Pancreas (tissue), 10 donors: ENCODE measurements at regions not wholly inside any gene's neighbourhood (a gene's known extent, or its start where the extent isn't known, plus 50 kb on each side); places are given as distances from the start of the nearest gene placed in this dataset.
"Not testable (repeated sequence)": the region's sequence is repeated elsewhere in the genome, so short reads cannot be mapped to it uniquely, and the experiment has no call there.

ENCODE experiments used
- ATAC-seq, 4 donors: fragments of 200-7000 bp; cut with Tn5 transposase; one replicate each; pipeline versions ENCODE4 v1.8.0 to v1.9.1; 2020; ENCODE audit warnings: mild to moderate bottlenecking in 4 of 4, moderate library complexity in 4 of 4
- DNase-seq, 6 donors: peaks; one replicate each; pipeline ENCODE4 v3.0.0-alpha.2; 2020
- FAIRE-seq: peaks from 2 replicates; lab custom pipeline; 2012; peaks lifted over from hg19 to GRCh38; lab: Jason Lieb, UNC
- H3K27ac ChIP-seq, 4 donors: fragments of 200-600 bp; sonication (generic); 1 replicate in 3 of 4; 2 replicates in 1 of 4; pipeline versions ENCODE4 v1.5.0 to v1.8.0; 2020
- H3K27me3 ChIP-seq, 4 donors: fragments of 200-600 bp; one replicate each; pipeline ENCODE4 v1.8.0; 2021
- H3K36me3 ChIP-seq, 3 donors: fragments of 200-600 bp; sonication (generic) in 1 of 3; one replicate each; pipeline versions ENCODE4 v1.5.0 to v1.8.0; 2020 to 2021
- H3K4me1 ChIP-seq, 3 donors: fragments of 200-600 bp; one replicate each; pipeline ENCODE4 v1.8.0; 2021
- H3K4me3 ChIP-seq, 4 donors: fragments of 200-600 bp; sonication (generic) in 2 of 4; one replicate each; pipeline versions ENCODE4 v1.5.0 to v1.8.0; 2020 to 2021
- H3K9me3 ChIP-seq, 4 donors: fragments of 200-600 bp; one replicate each; pipeline ENCODE4 v1.8.0; 2021
- CTCF ChIP-seq, 4 donors: fragments of 200-600 bp; sonication (generic) in 3 of 4; IDR thresholded peaks; one replicate each; pipeline versions ENCODE4 v1.5.0 to v1.8.0; 2021; ENCODE audit warnings: antibody characterized with exemption in 4 of 4
- WGBS, 2 donors: extraction: QIAGEN DNeasy Blood & Tissue Kit; methylation state at CpG; one replicate each; pipeline ENCODE4 v1.1.7; 2013; 5-methylcytosine and 5-hydroxymethylcytosine counted together
- intact Hi-C, 3 donors: fragments of 100-400 bp; cut with DNase I; formaldehyde crosslinking; loops; one replicate each; pipeline versions ENCODE4 v1.11.1 to v1.14.2; 2022
- donor health status: healthy with polysubstance abuse.
- donor health status: DM: no; HTN: no; CAD: no; lungs with moderate emphysema.
- donor health status: DM: no; HTN: no; CAD: no.
- donor health status: control.
- donor health status: control.
- donor health status: Bipolar disorder and iron deficiency.
- donor health status: DM: yes; HTN: yes; CAD: no.
- donor health status: DM: no; HTN: no; CAD: no.
- donor health status: DM: no; HTN: no; CAD: no.
- donor health status: DM: yes; HTN: yes; CAD: no.

- WGBS, 2 donors = 5 to 7% methylated on average over 8 to 9 of the region's 9 CpGs
- H3K36me3 ChIP-seq, H3K9me3 ChIP-seq, H3K4me1 ChIP-seq, intact Hi-C loops, H3K27ac ChIP-seq, H3K27me3 ChIP-seq, H3K4me3 ChIP-seq: not testable (repeated sequence)
- TF ChIP-seq CTCF (IDR thresholded peaks at IDR 0.05) = peak; percentile 34 to 49 (median 37)
- DNase-seq = peak; percentile 65 to 84 (median 71)
- peak; percentile 64 for FAIRE-seq
- peak; percentile 98 to 99 (median 98) for ATAC-seq
Observed at GRCh38 chr5:62223312-62223670, 82.7 kb upstream of the KIF2A start.

GRCh38 chr5:62224987-62225601, 80.9 kb upstream of the KIF2A start:
- FAIRE-seq, intact Hi-C loops, H3K4me1 ChIP-seq, H3K36me3 ChIP-seq, H3K27me3 ChIP-seq, H3K9me3 ChIP-seq, DNase-seq, H3K4me3 ChIP-seq, H3K27ac ChIP-seq: not testable (repeated sequence)
- 46 to 59% methylated on average over 7 of the region's 7 CpGs for WGBS, 2 donors
- TF ChIP-seq CTCF (IDR thresholded peaks at IDR 0.05) = peak in 3 of 4 donors; percentile 24 to 47 (median 47)
- ATAC-seq = peak in 3 of 4 donors; percentile 39 to 47 (median 42)

- FAIRE-seq, H3K4me1 ChIP-seq, H3K27me3 ChIP-seq, intact Hi-C loops, H3K36me3 ChIP-seq, H3K27ac ChIP-seq, H3K4me3 ChIP-seq, H3K9me3 ChIP-seq, DNase-seq: not testable (repeated sequence)
- 60 to 67% methylated on average over 3 of the region's 3 CpGs for WGBS, 2 donors
- ATAC-seq = peak in 1 of 4 donors; percentile 23
Observed at GRCh38 chr5:62230876-62231388, 75.1 kb upstream of the KIF2A start.

GRCh38 chr5:62231576-62231975, 74.4 kb upstream of the KIF2A start:
- WGBS, 2 donors = 81 to 86% methylated on average over 9 of the region's 9 CpGs
- no peak for FAIRE-seq

GRCh38 chr5:62232218-62232617, 73.8 kb upstream of the KIF2A start:
- not testable (repeated sequence) for FAIRE-seq, H3K36me3 ChIP-seq
- 75 to 83% methylated on average over 1 of the region's 1 CpG for WGBS, 2 donors

More at GRCh38 chr5:62231576-62231975, 74.4 kb upstream of the KIF2A start:
- Histone ChIP-seq H3K27ac (no peak overlapping the region), H3K36me3 (no peaks in the 10 kb centered on the region), H3K27me3 (no peaks in the 10 kb centered on the region), H3K9me3 (no peaks in the 10 kb centered on the region), H3K4me1 (no peaks in the 10 kb centered on the region), H3K4me3 (no peak overlapping the region)
- TF ChIP-seq CTCF (IDR thresholded peaks at IDR 0.05) = no peak
- no peak for DNase-seq
- intact Hi-C loops = no loop called here
- ATAC-seq = no peak

GRCh38 chr5:62233083-62234046, 72.6 kb upstream of the KIF2A start:
- DNase-seq, FAIRE-seq, H3K27me3 ChIP-seq, H3K4me1 ChIP-seq, H3K9me3 ChIP-seq, H3K36me3 ChIP-seq, H3K4me3 ChIP-seq, H3K27ac ChIP-seq, intact Hi-C loops: not testable (repeated sequence)
- peak in 3 of 4 donors; percentile 31 to 88 (median 74) for ATAC-seq
- 57 to 72% methylated on average over 6 of the region's 6 CpGs for WGBS, 2 donors

More at GRCh38 chr5:62232218-62232617, 73.8 kb upstream of the KIF2A start:
- H3K27ac ChIP-seq, H3K9me3 ChIP-seq, DNase-seq, H3K4me1 ChIP-seq, H3K4me3 ChIP-seq, intact Hi-C loops, H3K27me3 ChIP-seq: not testable (repeated sequence)
- peak in 1 of 4 donors; percentile 32 for ATAC-seq

GRCh38 chr5:62236593-62236992, 69.4 kb upstream of the KIF2A start:
- FAIRE-seq, DNase-seq, ATAC-seq, H3K36me3 ChIP-seq, H3K27ac ChIP-seq, H3K27me3 ChIP-seq, H3K9me3 ChIP-seq, H3K4me3 ChIP-seq, H3K4me1 ChIP-seq, intact Hi-C loops: not testable (repeated sequence)
- 86 to 96% methylated on average over 7 of the region's 7 CpGs for WGBS, 2 donors

GRCh38 chr5:62237944-62238343, 68.1 kb upstream of the KIF2A start:
- H3K36me3 ChIP-seq, H3K27ac ChIP-seq, intact Hi-C loops, H3K4me1 ChIP-seq, H3K27me3 ChIP-seq, H3K9me3 ChIP-seq, FAIRE-seq, ATAC-seq, DNase-seq, H3K4me3 ChIP-seq: not testable (repeated sequence)
- WGBS, 2 donors = 93 to 97% methylated on average over 2 of the region's 2 CpGs

GRCh38 chr5:62238584-62238983, 67.4 kb upstream of the KIF2A start:
- ATAC-seq, H3K4me3 ChIP-seq, intact Hi-C loops, H3K9me3 ChIP-seq, H3K27ac ChIP-seq, H3K27me3 ChIP-seq, DNase-seq, H3K4me1 ChIP-seq, FAIRE-seq, H3K36me3 ChIP-seq: not testable (repeated sequence)
- WGBS, 2 donors = 75 to 77% methylated on average over 3 of the region's 3 CpGs
